ENCODE measurements at regions not wholly inside any gene's neighbourhood (a gene's known extent, or its start where the extent isn't known, plus 50 kb on each side); places are given as distances from the start of the nearest gene placed in this dataset.

DNA sequence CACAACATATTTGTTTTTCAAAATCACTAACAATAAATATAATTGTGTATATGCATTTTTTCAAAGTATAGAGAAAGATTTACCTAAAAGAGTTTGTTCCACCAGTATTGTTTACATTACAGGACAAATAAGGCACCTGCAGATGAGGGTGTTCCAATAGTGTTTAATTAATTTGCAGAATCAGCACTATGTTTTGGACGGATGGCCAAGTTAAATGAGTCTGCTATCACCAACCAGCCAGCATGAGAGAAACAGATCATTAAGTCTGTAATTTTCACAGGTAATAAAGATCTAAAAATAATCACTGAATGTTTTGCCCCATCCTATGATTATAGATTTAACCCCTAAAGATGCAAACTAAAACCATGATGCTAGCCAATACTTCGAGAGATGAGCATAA, 2247.0 kb downstream of the NCAM2 start:
- DNase-seq, result no peak

DNA sequence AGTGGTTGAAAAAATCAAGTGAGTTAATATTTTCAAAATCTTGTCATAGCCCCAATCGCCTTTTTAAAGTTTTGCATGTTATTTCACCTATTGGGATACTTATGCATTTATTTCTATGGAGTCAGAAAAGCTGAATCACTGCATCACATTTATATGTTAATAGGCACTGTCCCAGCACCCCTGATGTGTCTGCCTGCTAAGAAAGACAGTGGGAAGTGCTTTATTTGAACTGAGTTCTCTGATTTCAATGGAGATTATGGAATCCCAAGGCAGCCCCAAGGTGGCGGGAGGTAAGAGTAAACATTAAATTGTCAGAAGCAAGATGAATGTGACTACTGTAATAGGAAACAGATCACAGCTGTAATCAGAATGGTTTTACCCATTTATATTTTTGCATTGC, 2225.7 kb downstream of the NCAM2 start:
- DNase-seq, result no peak

GRCh38 chr21:23218667-23219066, 2220.5 kb downstream of the NCAM2 start:
- no peak for DNase-seq

DNA sequence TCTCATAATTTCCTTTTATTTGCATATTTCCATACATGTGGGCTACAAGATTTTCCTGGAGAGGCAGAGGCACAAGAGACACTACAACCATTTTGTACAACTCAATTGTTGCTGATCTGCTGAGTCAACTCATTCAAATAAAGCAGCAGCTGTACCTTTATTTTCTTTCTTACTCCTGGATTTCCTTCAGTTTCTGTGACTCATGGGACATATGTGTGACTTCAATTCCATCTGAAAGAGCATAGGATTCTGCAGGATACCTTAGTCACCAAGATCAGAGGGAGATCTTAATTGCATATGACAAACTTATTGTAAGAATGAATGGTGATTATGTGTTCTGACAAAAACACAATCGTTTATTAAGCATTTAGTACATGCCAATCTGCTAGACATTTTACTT, 2219.4 kb downstream of the NCAM2 start:
- DNase-seq, result no peak

GRCh38 chr21:23215261-23215660, 2217.1 kb downstream of the NCAM2 start:
- DNase-seq, result no peak

All from activated naive CD4-positive, alpha-beta T cell (primary cell).